ENCODE measurements at regions not wholly inside any gene's neighbourhood (a gene's known extent, or its start where the extent isn't known, plus 50 kb on each side); places are given as distances from the start of the nearest gene placed in this dataset.

DNA sequence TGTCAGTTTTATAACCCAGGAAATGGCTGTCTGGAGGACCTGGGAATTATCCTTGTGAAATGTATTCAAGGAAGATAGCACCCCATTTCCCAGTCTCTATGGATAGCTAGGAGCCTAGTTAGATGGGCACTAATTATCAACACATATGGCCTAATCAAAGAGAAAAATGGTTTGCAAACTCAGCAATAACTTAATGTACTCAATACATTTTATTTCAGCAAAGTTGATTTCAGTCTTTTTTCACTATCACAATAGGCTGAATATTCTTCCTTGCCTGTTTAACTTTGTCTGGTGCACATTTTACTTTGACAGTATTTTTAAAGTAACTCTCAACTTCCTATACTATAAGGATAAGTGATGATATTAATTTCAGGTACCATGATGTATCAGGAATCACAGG lies 756.3 kb downstream of the CCDC85A start:
- Histone ChIP-seq H3K4me3 (ENCODE audit: extremely low read depth in 1 of 4, insufficient read depth in 2 of 4, low read depth in 3 of 4, low read length in 4 of 4) (no peak overlapping the region), H3K14ac (ENCODE audit: insufficient read length) (no peak overlapping the region), H3K4ac (replicated peaks; ENCODE audit: insufficient read length, low read depth, low read length) (no peak overlapping the region), H3K4me2 (ENCODE audit: insufficient read depth in 1 of 2, low read depth in 2 of 2, low read length in 2 of 2) (no peak overlapping the region), H4K91ac (replicated peaks; ENCODE audit: insufficient read length, low read length) (no peak overlapping the region), H2AFZ (ENCODE audit: low read length) (no peak overlapping the region), H2BK120ac (replicated peaks; ENCODE audit: low read depth, low read length) (no peak overlapping the region), H3K36me3 (ENCODE audit: control insufficient read depth in 2 of 4, insufficient read depth in 4 of 4, low read length in 3 of 4) (no peaks in the 10 kb centered on the region), H2BK5ac (ENCODE audit: low read depth, low read length) (no peak overlapping the region), H3K79me2 (ENCODE audit: control insufficient read depth in 1 of 2, insufficient read depth in 2 of 2, low read length in 2 of 2) (no peaks in the 10 kb centered on the region), H3K9ac (replicated peaks in 1 of 4; ENCODE audit: extremely low read depth in 1 of 4, low read depth in 3 of 4, low read length in 3 of 4) (no peak overlapping the region), H4K5ac (ENCODE audit: insufficient read length, low read depth, low read length) (no peak overlapping the region), H3K23ac (ENCODE audit: insufficient read length) (no peak overlapping the region), H3K56ac (replicated peaks; ENCODE audit: insufficient read length, low read depth, low read length) (no peak overlapping the region), H3K9me3 (ENCODE audit: insufficient read depth in 2 of 2, low read depth in 1 of 2, low read length in 1 of 2) (no peaks in the 10 kb centered on the region), H3K79me1 (ENCODE audit: low read depth, low read length) (no peaks in the 10 kb centered on the region), H3K23me2 (ENCODE audit: low read depth, low read length) (no peaks in the 10 kb centered on the region), H2BK20ac (ENCODE audit: low read length) (no peak overlapping the region), H4K20me1 (replicated peaks in 1 of 2; ENCODE audit: control insufficient read depth in 1 of 2, insufficient read depth in 2 of 2, low read length in 2 of 2) (no peaks in the 10 kb centered on the region), H3K27ac (ENCODE audit: low read depth, low read length) (no peak overlapping the region), H2BK12ac (ENCODE audit: low read depth, low read length) (no peak overlapping the region), H2AK5ac (ENCODE audit: low read depth, low read length) (no peak overlapping the region), H3K4me1 (replicated peaks in 1 of 4; ENCODE audit: control insufficient read depth in 3 of 4, insufficient read depth in 4 of 4, low read length in 3 of 4) (peaks cover 0 to 4% (median 3%) of the 10 kb centered on the region in 4 experiments; a peak in 3 of 7 replicates), H4K8ac (ENCODE audit: extremely low read depth, insufficient read depth, low read length) (no peak overlapping the region), H2BK15ac (ENCODE audit: low read length) (no peak overlapping the region), H3K18ac (ENCODE audit: extremely low read depth, low read length) (no peak overlapping the region), H3K27me3 (replicated peaks in 1 of 4; ENCODE audit: control insufficient read depth in 3 of 4, extremely low read depth in 1 of 4, insufficient read depth in 3 of 4, low read length in 3 of 4) (no peaks in the 10 kb centered on the region)
- ChIA-PET CTCF (ENCODE audit: partially characterized antibody) (no interaction called here), POLR2A (ENCODE audit: partially characterized antibody) (no interaction called here)
- DNase-seq (ENCODE audit: low read depth in 1 of 2, low spot score in 2 of 2) (no peak), FAIRE-seq (no peak)
- TF ChIP-seq, protein P1, sequence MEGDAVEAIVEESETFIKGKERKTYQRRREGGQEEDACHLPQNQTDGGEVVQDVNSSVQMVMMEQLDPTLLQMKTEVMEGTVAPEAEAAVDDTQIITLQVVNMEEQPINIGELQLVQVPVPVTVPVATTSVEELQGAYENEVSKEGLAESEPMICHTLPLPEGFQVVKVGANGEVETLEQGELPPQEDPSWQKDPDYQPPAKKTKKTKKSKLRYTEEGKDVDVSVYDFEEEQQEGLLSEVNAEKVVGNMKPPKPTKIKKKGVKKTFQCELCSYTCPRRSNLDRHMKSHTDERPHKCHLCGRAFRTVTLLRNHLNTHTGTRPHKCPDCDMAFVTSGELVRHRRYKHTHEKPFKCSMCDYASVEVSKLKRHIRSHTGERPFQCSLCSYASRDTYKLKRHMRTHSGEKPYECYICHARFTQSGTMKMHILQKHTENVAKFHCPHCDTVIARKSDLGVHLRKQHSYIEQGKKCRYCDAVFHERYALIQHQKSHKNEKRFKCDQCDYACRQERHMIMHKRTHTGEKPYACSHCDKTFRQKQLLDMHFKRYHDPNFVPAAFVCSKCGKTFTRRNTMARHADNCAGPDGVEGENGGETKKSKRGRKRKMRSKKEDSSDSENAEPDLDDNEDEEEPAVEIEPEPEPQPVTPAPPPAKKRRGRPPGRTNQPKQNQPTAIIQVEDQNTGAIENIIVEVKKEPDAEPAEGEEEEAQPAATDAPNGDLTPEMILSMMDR (IDR thresholded peaks at IDR 0.05; ENCODE audit: control extremely low read depth in 1 of 3, insufficient read depth in 1 of 3, low read depth in 1 of 3, low read length in 3 of 3): no peak
- no peak for TF ChIP-seq SIX5 (IDR thresholded peaks at IDR 0.05; ENCODE audit: low read depth, low read length)
- TF ChIP-seq POU5F1 (IDR thresholded peaks at IDR 0.05; ENCODE audit: low read depth, low read length): no peak
- TF ChIP-seq RNF2 (IDR thresholded peaks at IDR 0.05; ENCODE audit: borderline replicate concordance, low read depth, low read length, missing control alignments, poor library complexity, severe bottlenecking): no peak
- TF ChIP-seq NRF1 (IDR thresholded peaks at IDR 0.05; ENCODE audit: low read depth, low read length): no peak
- no peak for TF ChIP-seq ZNF274 (IDR thresholded peaks at IDR 0.05; ENCODE audit: borderline replicate concordance, extremely low read depth, low read length)
- TF ChIP-seq POLR2A (IDR thresholded peaks at IDR 0.05; ENCODE audit: control extremely low read depth in 1 of 2, low read depth in 2 of 2, low read length in 2 of 2): no peak
- no peak for TF ChIP-seq GTF2F1 (IDR thresholded peaks at IDR 0.05; ENCODE audit: borderline replicate concordance, low read depth, low read length)
- no peak for TF ChIP-seq RXRA (IDR thresholded peaks at IDR 0.05; ENCODE audit: insufficient read depth, low read depth, low read length)
- no peak for TF ChIP-seq SIRT6 (IDR thresholded peaks at IDR 0.05; ENCODE audit: low read length)
- no peak for TF ChIP-seq CREB1 (IDR thresholded peaks at IDR 0.05)
- TF ChIP-seq CBX5 (IDR thresholded peaks at IDR 0.05; ENCODE audit: low read depth, low read length): no peak
- TF ChIP-seq, protein P2, sequence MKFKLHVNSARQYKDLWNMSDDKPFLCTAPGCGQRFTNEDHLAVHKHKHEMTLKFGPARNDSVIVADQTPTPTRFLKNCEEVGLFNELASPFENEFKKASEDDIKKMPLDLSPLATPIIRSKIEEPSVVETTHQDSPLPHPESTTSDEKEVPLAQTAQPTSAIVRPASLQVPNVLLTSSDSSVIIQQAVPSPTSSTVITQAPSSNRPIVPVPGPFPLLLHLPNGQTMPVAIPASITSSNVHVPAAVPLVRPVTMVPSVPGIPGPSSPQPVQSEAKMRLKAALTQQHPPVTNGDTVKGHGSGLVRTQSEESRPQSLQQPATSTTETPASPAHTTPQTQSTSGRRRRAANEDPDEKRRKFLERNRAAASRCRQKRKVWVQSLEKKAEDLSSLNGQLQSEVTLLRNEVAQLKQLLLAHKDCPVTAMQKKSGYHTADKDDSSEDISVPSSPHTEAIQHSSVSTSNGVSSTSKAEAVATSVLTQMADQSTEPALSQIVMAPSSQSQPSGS (IDR thresholded peaks at IDR 0.05; ENCODE audit: low read length): no peak

Data from H1 (cell line).